HK-2 (cell line): ENCODE measurements at regions not wholly inside any gene's neighbourhood (a gene's known extent, or its start where the extent isn't known, plus 50 kb on each side); places are given as distances from the start of the nearest gene placed in this dataset.
"Not testable (repeated sequence)": the region's sequence is repeated elsewhere in the genome, so short reads cannot be mapped to it uniquely, and the experiment has no call there.

Experiments
- DNase-seq: peaks from one replicate; pipeline ENCODE4 v3.0.0-alpha.2; 2018; ENCODE audit not compliant: unreplicated experiment

DNA sequence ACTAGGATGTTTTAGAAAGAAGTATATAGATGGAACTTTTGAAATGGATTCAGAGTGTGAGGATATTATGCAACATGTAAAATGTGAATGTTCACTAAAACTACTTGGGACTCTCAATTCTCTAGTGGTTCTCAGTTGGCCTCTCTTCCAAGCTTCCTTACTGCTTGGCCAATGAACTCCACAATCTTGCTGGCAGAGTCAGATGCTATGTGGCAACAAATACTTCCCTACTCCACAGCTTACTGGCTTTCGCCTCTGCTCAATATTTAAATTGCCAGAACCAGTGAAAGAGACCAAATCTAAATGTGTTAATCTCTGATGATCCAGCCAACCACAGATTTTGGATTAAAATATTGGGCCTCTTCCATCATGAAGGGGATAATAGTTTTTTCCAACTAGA lies 138.4 kb downstream of the HTR1B start:
- no peak for DNase-seq

DNA sequence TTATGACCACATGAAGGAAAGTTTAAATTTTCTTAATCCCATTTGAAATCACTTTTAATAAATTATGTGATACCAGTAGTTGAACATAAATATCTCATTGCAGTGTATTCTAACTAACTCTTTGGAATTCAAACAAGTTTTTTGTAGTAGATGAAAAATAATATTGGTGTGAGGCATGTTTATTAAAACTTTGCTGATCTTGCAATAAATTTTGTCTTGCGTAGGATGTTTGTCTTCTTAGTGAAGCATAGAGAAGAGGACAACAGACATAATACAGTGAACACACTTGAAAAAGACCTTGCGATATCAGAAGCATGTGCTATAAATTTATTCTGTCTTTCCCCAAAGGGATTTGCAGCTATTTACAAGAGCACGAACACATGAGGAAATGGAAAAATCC lies 140.7 kb downstream of the HTR1B start:
- DNase-seq, result no peak

DNA sequence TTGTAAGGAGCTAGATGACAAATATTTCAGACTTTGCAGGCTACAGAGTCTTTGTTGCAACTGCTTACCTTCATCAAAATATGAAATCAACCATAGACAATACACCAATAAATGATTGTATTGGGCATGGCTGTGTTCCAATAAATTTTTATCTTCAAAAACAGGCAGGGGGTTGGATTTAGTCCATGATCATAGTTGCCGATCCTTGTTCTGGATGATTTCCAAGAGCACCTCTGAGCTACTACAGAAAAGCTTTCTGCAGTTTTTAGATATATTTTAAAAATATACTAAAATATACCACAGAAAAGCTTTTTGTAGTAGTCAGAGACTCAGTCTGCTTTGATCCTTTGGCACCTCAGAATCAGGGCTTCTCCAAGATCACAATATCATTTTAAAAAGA lies 145.0 kb downstream of the HTR1B start:
- DNase-seq, result no peak

DNA sequence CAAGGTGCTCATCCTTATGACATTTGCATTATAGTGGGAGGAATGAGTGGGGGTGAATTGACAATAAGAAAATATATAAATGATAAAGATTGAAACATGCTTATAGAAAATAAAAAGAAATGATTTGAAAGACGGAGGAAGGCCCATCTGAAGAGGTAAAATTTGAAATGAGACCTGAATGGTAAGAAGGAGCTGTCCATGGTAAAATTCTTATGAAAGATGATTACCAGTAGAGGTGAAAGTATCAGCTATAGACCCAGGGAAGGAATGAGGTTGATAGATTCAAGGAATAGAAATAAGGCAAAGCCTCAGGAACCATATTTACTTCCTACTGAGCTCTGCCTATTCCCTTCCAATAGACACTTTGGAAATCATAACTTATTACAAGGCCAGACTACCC lies 149.7 kb downstream of the HTR1B start:
- DNase-seq, result no peak

DNA sequence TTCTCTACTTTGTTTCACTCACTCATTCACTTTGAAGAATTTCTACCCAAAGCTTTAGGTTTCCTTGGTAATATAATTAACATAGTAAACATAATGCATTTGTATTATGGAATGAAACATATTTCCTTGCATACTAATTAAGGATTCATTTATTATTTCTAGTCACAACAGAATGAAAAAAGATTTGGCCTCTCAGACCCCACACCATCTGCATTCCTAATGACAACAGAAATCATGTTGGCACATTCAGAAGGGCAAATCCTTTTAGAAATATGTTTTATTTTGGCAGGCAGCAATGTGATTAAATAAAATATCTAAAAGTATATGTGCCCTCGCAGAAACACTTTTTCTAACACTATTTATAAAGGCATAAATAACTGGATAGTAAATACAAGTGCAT lies 163.4 kb downstream of the HTR1B start:
- no peak for DNase-seq

DNA sequence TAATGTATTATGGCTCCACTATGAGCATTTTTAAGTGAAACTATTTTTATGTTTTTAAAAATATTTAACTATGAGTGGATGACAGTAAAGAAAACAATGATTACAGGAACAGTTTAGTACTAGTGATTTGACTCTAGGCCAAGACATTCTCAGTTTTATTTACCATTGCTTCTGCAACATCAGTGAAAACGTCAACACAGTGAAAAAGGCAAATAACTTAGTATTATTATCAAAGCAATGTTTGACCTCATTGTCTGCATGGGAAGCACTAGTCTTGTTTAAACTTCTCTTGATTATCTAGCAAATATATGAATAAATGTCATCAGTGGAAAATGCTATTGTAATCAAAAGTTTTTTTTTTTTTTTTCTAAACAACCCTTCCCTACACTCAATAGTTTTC lies 165.0 kb downstream of the HTR1B start:
- no peak for DNase-seq

DNA sequence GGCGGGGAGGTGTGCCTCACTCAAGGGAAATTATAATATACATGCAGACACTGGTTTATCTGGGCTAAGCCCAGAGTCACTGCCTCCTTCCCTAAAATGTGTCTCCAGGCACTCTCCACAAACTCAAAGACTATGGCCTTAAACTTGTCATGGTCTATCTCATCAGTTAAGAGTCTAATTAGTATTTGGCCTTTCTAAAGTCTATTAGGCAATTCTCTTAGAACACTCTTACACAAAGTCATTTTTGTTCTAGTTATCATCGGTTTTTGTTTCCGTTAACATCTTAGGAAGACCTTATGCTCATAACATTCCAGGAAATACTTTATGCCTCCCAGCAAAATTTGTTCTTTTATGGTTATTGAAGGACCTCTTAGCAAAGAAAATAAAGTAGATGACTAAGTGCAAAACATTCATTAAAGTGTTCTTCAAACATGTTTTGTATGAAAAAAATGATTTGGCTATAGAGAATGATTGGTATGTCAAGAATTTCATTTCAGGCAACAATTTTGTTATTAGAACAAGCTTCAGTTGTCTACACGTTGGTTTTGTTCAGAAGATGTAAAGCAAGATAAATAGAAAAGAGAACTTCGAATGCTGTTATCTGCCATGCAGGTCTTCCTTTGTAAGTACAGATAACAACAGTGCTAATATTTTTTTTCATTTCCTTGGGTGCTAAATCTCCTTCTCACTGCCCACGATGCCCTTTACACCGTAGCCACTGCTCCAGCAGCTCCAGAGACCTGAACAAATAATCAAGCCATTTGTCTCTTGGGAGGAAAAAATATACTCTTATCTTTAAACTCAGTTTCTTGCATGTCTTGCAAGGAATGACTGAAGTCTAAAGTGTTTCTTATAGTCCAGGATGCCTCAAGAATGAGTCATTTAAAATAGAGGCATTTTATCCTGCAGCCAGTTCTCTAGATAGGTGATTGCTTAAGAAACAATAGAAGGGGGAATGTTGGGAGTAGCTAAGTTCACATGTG lies 170.4 kb downstream of the HTR1B start:
- DNase-seq, result peak; percentile 4

DNA sequence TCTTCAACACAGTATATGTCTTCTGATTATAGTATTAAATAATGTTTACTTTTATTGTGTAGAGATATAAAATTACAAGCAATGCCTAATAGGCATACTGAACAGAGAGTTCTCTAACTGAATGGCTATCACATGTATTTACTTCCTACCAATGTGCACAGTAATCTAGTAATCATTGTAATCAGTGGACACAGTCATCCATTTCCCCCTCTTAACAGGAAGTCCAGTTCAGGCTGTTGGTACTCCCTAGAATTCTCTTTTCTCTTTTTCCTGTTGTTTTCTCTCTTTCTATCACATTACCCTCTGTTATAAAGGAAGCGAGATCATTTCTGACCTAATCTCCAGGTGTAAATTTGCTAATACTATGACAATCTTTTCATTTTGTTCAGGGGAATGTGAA lies 172.5 kb downstream of the HTR1B start:
- no peak for DNase-seq

DNA sequence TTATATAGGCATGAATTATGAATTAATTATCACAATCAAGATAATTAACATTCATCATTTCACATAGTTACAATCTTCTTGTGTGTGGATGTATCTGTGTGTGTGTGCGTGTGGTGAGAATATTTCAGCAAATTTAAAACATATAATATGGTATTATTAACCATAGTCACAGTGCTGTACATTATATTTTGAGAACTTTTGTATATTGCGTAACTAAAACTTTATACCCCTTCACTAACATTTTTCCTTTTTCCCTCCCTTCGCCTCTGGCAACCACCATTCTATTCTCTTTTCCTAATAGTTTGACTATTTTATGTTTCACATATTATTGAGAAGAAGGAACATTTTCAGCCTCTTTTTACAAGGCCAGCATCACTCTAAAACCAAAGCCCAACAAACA lies 176.8 kb downstream of the HTR1B start:
- DNase-seq, result no peak

DNA sequence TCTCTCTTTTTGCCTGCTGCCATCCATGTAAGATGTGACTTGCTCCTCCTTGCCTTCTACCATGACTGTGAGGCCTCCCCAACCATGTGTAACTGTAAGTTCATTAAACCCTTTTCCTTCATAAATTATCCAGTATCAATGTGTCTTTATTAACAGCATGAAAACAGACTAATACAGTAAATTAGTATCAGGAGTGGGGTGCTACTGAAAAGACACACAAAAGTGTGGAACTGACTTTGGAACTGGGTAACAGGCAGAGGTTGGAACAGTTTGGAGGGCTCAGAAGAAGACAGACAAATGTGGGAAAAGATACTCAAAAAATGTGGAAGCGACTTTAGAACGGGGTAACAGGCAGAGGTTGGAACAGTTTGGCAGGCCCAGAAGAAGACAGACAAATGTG lies 189.4 kb downstream of the HTR1B start:
- DNase-seq, result no peak

DNA sequence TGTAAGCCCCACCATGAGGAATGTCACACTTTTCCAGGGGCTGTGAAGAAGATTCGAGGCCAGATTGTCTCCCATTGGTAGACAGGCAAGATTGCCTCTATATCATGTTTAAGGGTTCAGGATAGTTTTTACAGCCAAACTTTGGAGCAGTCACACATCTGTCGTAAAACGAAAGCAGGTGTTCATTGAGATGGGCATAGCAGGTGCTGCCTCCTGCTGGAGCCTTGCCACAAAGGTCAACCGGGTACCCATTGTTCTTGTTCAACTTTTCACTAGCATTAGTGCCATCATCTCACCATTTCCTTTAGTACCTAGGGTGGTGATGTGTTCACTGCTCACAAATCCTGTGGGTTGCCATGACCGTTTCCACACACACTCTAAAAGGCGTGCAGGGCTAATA lies 198.3 kb downstream of the HTR1B start:
- no peak for DNase-seq

DNA sequence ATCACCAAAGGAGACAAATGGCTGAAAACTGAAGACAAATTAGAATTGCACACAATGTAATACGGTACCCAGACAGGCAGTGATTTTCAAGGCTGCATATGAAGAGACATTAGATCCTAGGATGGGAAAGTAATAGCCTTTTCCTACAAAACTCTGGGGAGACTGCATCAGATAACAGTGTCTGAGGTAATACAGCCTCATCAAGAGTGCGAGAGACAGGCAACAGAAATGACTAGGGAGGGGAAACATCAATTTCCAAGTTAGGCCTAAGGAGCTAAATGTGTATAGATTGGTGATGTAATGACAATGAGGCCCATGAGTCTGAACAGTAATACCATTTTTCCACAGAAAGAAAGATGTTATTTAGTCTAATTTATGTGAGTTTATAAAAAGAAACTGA lies 200.3 kb downstream of the HTR1B start:
- DNase-seq, result no peak

DNA sequence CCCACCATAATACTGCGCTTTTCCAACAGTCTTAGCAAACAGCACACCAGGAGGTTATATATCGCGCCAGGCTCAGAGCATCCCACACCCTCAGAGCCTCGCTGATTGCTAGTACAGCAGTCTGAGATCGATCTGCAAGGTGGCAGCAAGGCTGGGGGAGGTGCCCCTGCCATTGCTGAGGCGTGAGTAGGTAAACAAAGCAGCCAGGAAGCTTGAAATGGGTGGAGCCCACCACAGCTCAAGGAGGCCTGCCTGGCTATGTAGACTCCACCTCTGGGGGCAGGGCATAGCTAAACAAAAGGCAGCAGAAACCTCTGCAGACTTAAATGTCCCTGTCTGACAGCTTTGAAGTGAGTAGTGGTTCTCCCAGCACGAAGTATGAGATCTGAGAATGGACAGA lies 211.5 kb downstream of the HTR1B start:
- DNase-seq, result not testable (repeated sequence)

DNA sequence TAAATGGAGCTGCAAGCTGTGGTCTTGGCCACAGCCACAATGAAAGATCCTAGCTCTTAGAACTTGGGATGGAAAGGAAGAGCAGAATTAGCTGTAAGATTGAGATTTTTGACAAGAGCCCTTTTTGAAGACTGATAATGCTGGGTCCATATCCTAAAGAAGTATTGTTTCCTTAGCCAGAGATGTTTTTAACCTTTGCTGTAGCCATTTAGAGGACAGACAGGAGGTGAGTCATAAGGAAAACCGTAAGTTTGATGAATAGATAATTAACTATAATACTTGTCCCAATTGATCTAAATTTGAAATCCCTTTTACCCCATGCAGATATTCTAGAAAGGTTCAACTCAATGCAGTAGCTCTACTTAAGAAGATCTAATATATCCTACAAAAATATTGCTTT lies 213.7 kb downstream of the HTR1B start:
- no peak for DNase-seq

DNA sequence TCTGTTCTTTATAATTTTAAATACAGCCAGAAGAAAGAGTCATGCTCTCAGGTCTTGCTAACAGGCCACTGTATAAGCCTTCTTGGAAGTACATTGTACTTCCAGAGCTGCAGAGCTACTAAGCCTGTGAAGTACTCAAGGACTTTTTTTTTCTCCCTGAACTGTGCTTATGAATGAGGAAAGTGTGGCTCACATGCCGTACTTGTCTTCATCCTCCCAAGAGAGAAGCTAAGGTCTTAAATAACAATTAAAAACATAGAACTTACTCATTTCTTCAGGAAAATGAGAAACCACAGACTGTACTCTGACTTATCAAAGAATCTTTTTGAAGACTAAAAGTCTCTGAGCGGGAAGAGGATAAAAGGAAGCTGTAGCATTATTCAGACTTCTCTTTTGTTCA lies 218.3 kb downstream of the HTR1B start:
- no peak for DNase-seq

DNA sequence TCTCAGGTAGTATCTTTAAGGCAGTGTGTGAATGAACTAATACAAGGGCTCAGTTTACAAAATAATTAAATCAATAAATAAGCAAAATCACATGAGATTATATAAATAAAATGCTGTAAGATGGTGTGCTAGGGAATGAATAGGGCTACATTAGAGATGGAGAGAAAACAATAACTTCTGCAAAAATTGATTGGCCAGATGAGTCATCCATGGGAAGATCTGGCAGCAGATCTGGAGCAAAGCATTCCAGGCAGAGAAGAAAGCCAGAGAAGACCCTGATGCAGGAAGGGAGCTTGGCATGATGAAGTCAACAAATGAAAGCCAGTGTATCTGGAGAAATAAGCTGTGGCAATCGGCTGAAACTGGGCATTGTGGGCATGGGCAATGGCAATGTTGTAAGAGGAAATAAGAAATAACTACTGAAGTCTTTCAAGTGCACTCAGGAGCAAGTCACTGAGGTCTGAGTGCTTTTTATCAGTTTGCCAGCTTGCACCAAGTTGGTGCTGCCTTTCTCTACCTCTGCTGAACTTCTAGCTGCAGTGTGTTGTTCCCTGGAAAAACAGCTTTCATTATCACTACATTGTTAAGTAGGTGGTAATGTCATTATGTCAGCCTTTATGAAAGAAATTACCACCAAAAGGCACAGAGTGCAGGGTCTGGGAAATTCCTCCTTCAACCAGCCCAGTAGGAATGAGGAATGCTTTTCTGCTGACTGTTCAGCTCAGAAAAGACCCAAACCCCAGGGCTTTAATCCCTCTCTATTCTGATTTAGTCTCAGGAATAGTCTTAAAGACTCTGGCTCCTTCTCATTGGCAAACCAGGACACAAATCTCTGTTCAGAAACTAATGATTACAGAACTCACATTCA lies 231.6 kb downstream of the HTR1B start:
- no peak for DNase-seq

DNA sequence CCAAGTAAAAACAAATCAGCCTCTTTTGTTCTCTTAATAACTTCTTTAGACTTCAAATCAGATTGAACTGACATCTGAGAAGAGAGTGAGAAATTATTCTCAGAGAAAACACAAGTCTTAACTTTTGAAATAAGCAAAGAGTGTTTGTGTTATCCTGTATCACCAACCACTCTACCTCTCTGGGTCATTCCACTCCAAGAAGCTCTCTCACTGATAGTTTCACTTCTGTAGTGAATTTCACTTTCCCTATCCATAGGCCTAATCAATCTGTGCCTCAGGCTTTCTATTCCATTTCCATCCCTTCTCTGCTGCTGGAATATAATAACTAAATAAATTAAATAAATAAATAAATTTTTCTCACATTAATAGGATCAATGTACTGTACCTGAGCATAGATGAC lies 235.0 kb downstream of the HTR1B start:
- DNase-seq, result no peak

DNA sequence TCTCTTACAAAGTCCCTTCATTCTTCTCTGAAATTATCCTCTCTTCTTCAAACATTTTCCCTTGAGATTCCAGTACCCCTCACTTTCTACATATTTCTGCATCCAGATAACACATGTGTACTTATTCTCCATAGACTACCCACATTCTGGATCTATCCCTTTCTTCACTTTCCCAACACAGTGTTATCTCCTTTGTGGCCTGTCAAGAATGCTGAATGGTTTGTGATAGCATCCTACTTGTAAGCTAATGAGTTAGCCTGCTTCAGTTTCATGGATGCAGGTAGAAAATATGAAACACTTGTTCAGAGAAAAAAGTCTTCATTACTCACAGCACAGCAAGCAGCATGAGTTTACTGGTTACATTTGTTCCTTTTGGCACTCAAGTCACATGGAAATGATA lies 245.4 kb downstream of the HTR1B start:
- no peak for DNase-seq

DNA sequence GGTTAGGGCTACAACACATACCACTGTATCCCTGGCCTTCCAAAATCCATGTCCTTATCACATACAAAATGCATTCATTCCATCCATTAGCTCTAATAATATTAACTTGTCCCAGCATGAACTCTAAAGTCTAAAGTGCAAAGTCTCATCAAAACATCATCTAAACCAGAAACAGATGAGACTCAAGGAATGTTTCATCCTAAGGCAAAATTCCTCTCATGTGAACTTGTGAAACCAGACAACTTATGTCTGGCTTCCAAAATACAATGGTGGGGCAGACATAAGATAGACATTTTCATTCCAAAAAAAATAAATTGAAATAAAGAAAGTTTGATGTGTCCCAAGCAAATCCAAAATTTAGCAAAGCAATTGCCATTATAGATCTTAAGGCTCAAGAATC lies 257.4 kb downstream of the HTR1B start:
- no peak for DNase-seq

DNA sequence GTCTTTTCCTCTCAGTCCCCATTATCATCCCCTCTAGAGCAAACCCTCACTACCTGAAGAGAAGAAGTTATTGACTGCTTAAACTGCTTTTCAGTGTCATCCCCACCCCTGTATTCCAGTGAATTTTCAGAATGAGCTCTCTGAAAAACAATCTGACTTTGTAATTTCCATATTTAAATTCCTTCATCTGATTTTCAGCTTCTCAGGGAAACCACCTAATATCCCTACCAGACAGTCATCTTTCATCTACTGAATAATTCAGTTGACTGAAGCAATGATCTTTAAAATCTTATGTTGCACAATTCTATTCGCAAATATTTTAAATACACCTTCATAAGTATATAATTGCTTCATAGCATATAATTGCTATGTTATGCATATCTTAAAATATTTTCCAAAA lies 258.7 kb downstream of the HTR1B start:
- DNase-seq, result no peak

DNA sequence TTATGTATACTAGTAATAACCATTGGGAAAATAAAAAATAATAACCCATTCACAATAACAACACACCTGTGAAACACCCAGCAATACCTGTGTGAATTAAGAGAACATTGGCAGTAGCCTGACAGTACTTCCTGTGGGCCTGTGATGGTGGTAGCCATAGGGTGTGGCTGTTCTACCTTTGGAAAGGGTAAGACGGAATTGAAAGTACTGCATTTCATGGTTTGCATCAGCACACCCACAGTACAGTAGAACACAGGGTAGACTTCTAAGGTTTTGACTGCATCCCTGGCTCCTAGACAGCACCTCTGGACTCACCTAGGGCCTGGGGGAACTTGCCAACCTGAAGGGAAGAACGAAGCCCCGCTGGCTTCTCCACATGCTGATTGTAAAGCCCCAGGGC lies 279.8 kb downstream of the HTR1B start:
- no peak for DNase-seq

DNA sequence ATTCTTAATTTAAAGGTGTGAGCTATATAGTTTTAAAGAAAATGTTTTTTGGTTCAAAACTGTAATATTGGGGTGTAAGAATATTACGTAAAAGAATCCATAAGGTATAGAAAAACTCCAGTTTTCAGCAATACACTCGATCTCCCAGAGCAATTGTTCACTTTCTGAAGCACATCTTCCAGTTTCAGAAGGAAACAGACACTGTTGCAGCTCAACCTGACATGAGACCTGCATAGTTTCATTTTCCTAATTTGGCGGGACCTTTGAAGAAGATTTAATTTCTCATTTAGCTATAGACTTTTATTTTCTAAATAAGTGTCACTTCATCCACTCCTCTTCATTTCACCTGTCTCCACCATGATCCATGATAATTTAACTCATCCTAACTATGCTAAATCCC lies 281.5 kb downstream of the HTR1B start:
- DNase-seq, result no peak

DNA sequence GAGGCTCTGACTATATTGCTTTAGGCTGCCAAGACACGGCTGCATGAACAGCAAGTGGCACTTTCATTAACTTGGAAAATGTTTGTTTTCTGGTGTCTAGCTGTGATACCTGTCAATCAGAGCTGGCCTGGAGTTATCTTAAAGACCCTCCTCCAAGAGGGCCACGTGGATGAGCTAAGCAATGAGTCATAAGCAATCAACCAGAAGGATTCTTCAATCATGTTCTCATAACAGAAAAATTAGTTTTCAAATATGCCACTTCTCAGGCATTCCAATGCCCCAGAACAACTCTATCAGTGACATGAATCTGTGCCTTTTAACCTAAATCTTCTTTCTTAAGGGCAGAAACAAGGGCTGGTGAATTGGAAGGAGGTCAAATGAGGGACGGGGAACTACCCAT lies 283.0 kb downstream of the HTR1B start:
- peak; percentile 3 for DNase-seq
